ENCODE measurements at regions not wholly inside any gene's neighbourhood (a gene's known extent, or its start where the extent isn't known, plus 50 kb on each side); places are given as distances from the start of the nearest gene placed in this dataset.

GRCh38 chr3:127135241-127136023, 57.5 kb upstream of the PRR23E start:
- DNase-seq (ENCODE audit: low read depth) = no peak

- no peak for DNase-seq (ENCODE audit: low read depth)
These were observed 56.8 kb upstream of the PRR23E start for GRCh38 chr3:127136024-127136600.

GRCh38 chr3:127136706-127137105, 56.2 kb upstream of the PRR23E start:
- DNase-seq (ENCODE audit: low read depth) = no peak

GRCh38 chr3:127137113-127137512, 55.8 kb upstream of the PRR23E start:
- no peak for DNase-seq (ENCODE audit: low read depth)

- DNase-seq (ENCODE audit: low read depth) = no peak
These were observed 55.0 kb upstream of the PRR23E start for GRCh38 chr3:127137757-127138536.

GRCh38 chr3:127139601-127140500, 53.1 kb upstream of the PRR23E start:
- no peak for DNase-seq (ENCODE audit: low read depth)

GRCh38 chr3:127140501-127141460, 52.1 kb upstream of the PRR23E start:
- no peak for DNase-seq (ENCODE audit: low read depth)

- DNase-seq (ENCODE audit: low read depth) = no peak
These were observed 50.8 kb upstream of the PRR23E start for GRCh38 chr3:127141921-127142730.
